ENCODE measurements at regions not wholly inside any gene's neighbourhood (a gene's known extent, or its start where the extent isn't known, plus 50 kb on each side); places are given as distances from the start of the nearest gene placed in this dataset.

GRCh38 chr6:15804164-15805154 lies 141.6 kb upstream of the DTNBP1 start:
- intact Hi-C loops (cut with DNase I, micrococcal nuclease): no loop called here
- ATAC-seq: no peak
- DNase-seq: no peak

- intact Hi-C loops (cut with DNase I, micrococcal nuclease): no loop called here
- DNase-seq (no peak), ATAC-seq (no peak)
Measured at GRCh38 chr6:15802466-15802865, 139.6 kb upstream of the DTNBP1 start.

GRCh38 chr6:15801912-15802311 lies 139.1 kb upstream of the DTNBP1 start:
- DNase-seq: no peak
- no peak for ATAC-seq
- intact Hi-C loops (cut with DNase I, micrococcal nuclease): no loop called here

- DNase-seq: no peak
- intact Hi-C loops (cut with DNase I, micrococcal nuclease): no loop called here
- ATAC-seq: no peak
Measured at GRCh38 chr6:15800841-15801617, 138.2 kb upstream of the DTNBP1 start.

- ATAC-seq: no peak
- intact Hi-C loops (cut with DNase I, micrococcal nuclease): no loop called here
- DNase-seq: no peak
Measured at GRCh38 chr6:15798533-15799255, 135.9 kb upstream of the DTNBP1 start.

GRCh38 chr6:15796844-15797243 lies 134.0 kb upstream of the DTNBP1 start:
- no peak for ATAC-seq
- no peak for DNase-seq
- intact Hi-C loops (cut with DNase I, micrococcal nuclease): no loop called here

- no peak for ATAC-seq
- intact Hi-C loops (cut with DNase I, micrococcal nuclease): no loop called here
Measured at GRCh38 chr6:15796130-15796771, 133.4 kb upstream of the DTNBP1 start.

GRCh38 chr6:15793826-15794225 lies 131.0 kb upstream of the DTNBP1 start:
- no peak for ATAC-seq
- DNase-seq: no peak
- intact Hi-C loops (cut with DNase I, micrococcal nuclease): no loop called here

More at GRCh38 chr6:15796130-15796771, 133.4 kb upstream of the DTNBP1 start:
- DNase-seq: no peak

- ATAC-seq (no peak), DNase-seq (no peak)
- intact Hi-C loops (cut with DNase I, micrococcal nuclease): no loop called here
Measured at GRCh38 chr6:15793288-15793687, 130.5 kb upstream of the DTNBP1 start.

- ATAC-seq: no peak
- intact Hi-C loops (cut with DNase I, micrococcal nuclease): no loop called here
- DNase-seq: no peak
Measured at GRCh38 chr6:15792842-15793241, 130.0 kb upstream of the DTNBP1 start.

GRCh38 chr6:15791448-15792181 lies 128.8 kb upstream of the DTNBP1 start:
- ATAC-seq (peak; percentile 59), DNase-seq (no peak)
- intact Hi-C loops (cut with DNase I, micrococcal nuclease): no loop called here

GRCh38 chr6:15790116-15790515 lies 127.3 kb upstream of the DTNBP1 start:
- no peak for DNase-seq
- ATAC-seq: no peak
- intact Hi-C loops (cut with DNase I, micrococcal nuclease): no loop called here

- DNase-seq: no peak
- intact Hi-C loops (cut with DNase I, micrococcal nuclease): no loop called here
- ATAC-seq: no peak
Measured at GRCh38 chr6:15786846-15787245, 124.0 kb upstream of the DTNBP1 start.

- intact Hi-C loops (cut with DNase I, micrococcal nuclease): no loop called here
- DNase-seq (no peak), ATAC-seq (no peak)
Measured at GRCh38 chr6:15783484-15783883, 120.7 kb upstream of the DTNBP1 start.

GRCh38 chr6:15781890-15782289 lies 119.1 kb upstream of the DTNBP1 start:
- DNase-seq (no peak), ATAC-seq (peak; percentile 85)
- intact Hi-C loops (cut with DNase I, micrococcal nuclease): no loop called here

GRCh38 chr6:15781333-15781732 lies 118.5 kb upstream of the DTNBP1 start:
- intact Hi-C loops (cut with DNase I, micrococcal nuclease): no loop called here
- ATAC-seq (no peak), DNase-seq (no peak)

GRCh38 chr6:15780437-15780836 lies 117.6 kb upstream of the DTNBP1 start:
- intact Hi-C loops (cut with DNase I, micrococcal nuclease): no loop called here
- DNase-seq (no peak), ATAC-seq (no peak)

- ATAC-seq (no peak), DNase-seq (no peak)
- intact Hi-C loops (cut with DNase I, micrococcal nuclease): no loop called here
Measured at GRCh38 chr6:15779726-15780125, 116.9 kb upstream of the DTNBP1 start.

Measured in left colon (tissue), 2 donors.